ENCODE measurements at regions not wholly inside any gene's neighbourhood (a gene's known extent, or its start where the extent isn't known, plus 50 kb on each side); places are given as distances from the start of the nearest gene placed in this dataset.

GRCh38 chr2:144242311-144242710 lies 277.6 kb downstream of the ZEB2 start:
- no peak for DNase-seq (ENCODE audit: low read depth)

- DNase-seq (ENCODE audit: low read depth): no peak
Observed at GRCh38 chr2:144241801-144242200, 278.1 kb downstream of the ZEB2 start.

- DNase-seq (ENCODE audit: low read depth): no peak
Observed at GRCh38 chr2:144240656-144241339, 279.1 kb downstream of the ZEB2 start.

DNA sequence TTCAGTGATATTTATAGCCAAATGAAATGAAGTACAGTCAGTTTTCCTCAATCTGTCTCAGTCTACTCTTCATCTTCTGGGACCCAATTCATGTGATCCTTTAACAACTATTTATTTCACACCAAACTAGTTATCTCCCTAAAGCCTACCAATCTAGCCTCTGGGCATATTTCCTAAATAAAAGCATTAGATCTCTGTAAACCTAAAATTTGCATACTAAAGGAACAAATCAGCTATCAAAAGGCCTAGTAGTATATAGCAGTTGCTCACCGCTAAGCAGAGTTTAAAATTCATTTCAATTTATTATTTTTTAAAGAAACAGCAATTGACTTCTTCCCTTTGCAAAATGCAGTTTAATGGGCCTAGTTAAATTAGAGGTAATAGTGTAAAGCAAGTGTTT lies 280.2 kb downstream of the ZEB2 start:
- no peak for DNase-seq (ENCODE audit: low read depth)

DNA sequence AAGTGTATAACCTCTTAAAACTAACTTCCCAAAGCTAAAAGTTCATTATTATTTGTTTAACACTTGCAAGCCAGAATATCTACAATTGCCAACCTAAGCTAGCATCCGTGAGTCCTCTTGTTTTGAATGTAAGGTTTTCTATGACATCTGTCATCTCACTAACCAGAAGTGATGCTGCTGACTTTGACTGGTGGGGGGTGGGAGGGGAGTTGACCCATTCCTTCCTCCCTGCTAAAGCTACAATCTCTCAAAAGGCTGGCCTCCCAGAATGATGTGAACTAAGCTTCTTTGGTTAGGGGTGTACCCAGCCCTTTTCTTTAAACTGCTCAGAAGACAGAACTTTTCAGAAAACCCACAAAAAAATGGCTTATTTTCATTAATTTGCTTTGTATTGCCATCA lies 280.6 kb downstream of the ZEB2 start:
- DNase-seq (ENCODE audit: low read depth): no peak

- DNase-seq (ENCODE audit: low read depth): no peak
Observed at GRCh38 chr2:144237830-144238627, 281.9 kb downstream of the ZEB2 start.

- no peak for DNase-seq (ENCODE audit: low read depth)
Observed at GRCh38 chr2:144237108-144237507, 282.8 kb downstream of the ZEB2 start.

GRCh38 chr2:144235050-144235449 lies 284.9 kb downstream of the ZEB2 start:
- DNase-seq (ENCODE audit: low read depth): no peak

DNA sequence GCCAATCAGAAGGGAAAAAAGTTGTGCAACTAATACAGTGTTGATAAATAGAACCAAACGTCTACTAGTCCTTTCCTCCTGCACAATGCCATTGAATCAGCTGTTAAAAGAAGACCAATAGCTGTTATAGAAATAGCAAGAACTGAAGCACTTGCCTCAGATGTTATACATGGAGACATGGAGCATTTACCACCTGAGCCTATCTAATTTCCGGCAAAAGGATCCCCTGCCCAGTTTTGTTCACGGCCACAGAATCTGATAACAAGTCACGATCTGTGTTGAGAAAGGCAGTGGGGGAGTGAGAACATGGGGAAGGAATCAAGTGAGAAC lies 285.4 kb downstream of the ZEB2 start:
- no peak for DNase-seq (ENCODE audit: low read depth)

GRCh38 chr2:144233733-144234541 lies 286.0 kb downstream of the ZEB2 start:
- no peak for DNase-seq (ENCODE audit: low read depth)

DNA sequence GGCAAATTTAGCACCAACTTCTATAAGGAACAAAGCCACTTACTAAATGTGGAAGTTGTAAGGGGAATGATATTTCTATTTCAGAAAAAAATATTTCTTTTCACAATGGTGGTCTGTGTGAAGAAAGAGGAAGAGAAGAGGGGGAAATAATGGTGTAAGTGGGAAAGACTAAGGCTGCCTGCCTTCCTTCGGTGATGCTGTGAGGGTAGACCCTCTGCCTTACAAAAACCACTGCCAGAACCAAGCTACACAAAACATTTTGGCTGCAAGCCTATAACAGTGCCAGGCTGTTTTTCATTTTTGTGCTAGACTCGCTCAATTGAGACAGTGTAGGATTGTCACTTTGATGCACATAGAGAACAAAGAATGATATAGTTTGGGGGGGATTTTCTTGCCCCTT lies 286.6 kb downstream of the ZEB2 start:
- DNase-seq (ENCODE audit: low read depth): no peak

DNA sequence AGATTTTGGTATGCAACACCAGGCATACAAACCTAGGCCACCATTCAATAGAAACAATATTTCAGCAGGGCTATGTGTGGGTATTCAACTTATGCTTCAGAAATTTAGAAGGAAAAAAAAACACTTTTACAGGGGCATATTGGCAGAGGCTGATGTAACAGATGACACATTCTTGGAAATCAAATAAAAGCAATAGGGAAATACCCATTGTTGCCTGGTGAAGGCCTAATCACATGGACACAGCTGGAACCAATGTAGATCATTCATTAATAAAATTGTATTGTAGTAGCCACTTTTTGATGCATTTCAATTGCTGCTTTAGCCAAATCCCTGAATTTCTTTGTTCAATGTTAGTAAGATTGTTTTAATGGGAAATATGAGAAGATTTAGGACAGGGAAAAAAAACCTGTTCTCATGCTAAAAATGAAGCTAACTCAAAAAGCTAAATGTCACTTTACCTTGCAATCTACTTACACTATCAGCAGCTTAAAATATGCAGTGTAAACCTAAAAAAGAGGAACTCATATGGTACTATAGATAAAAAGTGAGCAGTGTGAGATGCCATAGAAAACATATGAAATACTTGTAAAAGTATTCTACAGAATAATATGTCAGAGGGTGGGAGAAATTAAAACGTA lies 289.4 kb downstream of the ZEB2 start:
- no peak for DNase-seq (ENCODE audit: low read depth)

DNA sequence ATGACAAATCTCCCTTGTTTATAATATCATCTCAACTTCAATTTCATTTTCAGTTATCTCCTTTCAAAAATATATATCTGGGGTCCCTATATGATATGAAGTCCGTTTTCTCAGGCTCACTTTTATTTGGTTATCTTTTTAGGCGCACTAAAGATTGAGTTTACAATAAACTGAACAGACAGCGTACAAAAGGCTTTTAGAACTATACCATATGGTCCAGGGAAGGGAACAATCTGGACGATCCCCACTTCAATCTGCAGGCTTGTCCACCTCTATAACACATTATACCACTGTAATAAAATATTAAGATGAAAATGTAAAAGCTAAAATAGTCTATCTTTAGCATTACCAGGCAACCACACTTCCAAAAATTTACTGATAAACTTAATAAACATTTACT lies 289.9 kb downstream of the ZEB2 start:
- no peak for DNase-seq (ENCODE audit: low read depth)

DNA sequence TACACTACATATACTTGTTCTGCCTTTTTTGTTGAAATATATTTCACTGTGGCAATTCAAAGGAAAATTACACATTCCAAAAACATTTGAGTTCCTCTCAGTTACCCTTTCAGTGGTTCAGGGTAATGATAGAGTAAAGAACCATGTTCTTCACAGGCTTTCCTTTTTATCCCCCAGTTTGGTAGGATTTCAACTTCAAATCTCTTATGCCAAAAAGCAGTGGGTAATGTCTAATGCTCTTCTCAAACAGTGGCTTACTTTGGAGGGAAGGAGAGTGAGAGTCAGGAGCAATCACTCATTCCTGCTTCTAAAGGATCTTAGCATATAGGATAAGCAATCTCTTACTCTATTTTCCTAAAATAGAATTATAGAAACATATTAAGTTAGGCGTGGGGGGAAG lies 290.6 kb downstream of the ZEB2 start:
- DNase-seq (ENCODE audit: low read depth): no peak

DNA sequence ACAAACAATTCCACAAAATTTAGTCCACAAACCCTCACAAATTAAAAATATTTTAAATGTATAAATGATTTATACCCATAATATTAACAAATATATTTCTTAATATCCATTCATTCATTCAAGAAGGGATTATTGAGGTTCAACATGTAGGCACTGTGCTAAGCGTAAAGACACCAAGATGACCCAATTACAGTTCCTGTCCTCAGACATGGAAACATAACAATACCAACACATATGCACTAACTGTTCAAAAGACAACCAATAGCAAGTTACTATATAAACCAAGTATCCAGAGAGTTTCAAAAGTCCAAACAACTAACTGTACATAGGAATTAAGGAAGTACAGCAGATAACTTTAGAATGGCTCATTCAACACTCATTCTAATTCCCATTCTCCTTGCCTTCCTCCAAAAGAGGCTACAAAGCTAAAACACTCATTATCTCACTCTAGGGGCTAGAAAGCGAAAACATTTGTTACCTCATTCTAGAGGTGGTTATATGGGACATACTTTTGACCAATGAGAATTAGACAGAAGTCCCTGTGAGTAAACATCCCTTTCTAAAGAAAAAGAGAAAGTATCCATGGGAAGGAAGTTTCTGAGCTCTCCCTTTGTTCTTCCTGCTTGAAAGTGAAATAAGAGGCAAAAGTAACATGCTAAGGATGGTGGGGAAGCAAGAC lies 292.4 kb downstream of the ZEB2 start:
- DNase-seq (ENCODE audit: low read depth): no peak

DNA sequence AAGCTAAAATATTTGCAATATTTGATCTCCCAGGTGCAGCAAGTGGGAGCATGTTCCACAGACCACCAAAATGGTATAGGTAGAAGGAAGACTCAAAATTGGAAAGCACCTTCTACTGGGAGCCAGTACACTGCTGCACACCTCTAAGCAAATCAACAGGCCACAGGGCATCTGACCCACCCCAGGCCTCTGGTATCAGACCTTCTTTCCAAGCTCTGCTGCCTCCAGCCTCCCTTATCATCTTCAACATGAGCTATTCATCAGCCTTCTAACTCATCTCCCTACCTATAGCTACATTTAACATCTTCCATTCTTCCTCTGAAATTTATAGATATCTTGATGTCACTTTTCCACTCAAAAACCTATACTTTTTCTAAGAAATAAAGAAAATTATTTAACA lies 294.8 kb downstream of the ZEB2 start:
- DNase-seq (ENCODE audit: low read depth): no peak

DNA sequence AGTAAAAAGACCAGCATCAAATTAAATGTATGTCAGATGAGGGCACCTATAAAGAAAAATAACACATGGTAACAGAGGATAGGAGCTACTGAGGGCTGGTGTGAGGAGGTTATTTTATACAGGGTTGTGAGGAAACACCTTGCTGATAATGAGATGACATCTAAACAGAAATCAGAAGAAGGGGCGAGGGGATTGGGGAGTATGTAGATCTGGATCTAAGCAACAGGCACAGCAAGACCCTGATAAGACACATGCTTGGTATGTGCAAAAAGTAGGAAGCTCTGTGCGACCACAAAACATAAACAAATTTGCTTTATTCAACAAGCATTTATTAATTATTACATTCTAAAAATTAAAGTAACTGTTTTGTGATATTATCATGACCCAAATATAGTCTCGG lies 295.4 kb downstream of the ZEB2 start:
- no peak for DNase-seq (ENCODE audit: low read depth)

DNA sequence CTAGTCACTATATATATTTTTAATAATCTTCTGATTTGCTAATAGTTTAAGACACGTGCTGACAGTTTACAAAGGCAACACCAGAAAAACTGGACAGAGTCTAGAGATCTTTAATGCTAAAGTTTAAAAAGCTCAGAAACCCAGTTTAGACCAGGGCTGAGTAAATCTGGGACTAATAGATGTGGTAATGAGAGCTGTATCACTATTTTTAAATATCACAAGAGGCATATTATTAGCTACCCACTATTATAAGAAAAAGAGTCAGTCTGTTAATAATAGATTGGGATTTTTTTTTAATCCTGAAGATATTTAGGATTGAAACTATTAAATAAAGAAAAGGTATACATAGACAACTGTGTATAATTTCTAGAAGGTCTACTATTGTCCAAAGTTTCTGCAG lies 299.9 kb downstream of the ZEB2 start:
- no peak for DNase-seq (ENCODE audit: low read depth)

DNA sequence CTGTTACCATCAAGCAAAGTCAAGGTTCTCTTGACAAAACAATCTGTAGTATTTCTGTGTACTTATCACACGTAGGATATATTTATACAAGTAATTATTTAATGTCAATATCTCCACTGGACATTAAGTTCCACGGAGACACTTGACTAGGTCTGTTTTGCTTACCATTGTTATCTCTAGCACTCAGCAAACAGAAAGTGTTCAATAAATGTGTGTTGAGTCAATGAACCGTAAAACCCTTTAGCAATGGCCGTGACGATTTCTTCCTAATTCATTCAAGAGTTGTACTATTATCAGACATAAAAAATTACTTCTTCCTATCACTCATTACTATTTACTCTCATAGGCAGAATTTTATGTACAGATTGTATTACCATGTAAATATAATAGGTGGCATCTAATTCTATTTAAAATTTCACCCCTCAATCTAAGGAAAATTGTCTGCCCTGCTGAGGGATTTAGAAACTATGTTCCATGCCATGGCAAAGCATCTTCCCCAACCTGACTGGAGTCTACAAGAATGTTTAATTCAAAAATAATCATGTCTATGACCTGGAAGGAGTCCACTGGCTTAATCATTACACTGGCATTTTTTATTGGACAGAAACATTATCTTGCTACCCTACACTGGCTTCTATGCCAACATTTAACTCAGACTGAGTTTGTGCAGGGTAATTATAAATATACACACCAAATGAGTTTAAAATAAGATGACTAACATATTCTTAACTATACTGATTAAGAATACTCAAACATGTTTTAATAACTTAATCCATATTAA lies 301.9 kb downstream of the ZEB2 start:
- DNase-seq (ENCODE audit: low read depth): no peak

DNA sequence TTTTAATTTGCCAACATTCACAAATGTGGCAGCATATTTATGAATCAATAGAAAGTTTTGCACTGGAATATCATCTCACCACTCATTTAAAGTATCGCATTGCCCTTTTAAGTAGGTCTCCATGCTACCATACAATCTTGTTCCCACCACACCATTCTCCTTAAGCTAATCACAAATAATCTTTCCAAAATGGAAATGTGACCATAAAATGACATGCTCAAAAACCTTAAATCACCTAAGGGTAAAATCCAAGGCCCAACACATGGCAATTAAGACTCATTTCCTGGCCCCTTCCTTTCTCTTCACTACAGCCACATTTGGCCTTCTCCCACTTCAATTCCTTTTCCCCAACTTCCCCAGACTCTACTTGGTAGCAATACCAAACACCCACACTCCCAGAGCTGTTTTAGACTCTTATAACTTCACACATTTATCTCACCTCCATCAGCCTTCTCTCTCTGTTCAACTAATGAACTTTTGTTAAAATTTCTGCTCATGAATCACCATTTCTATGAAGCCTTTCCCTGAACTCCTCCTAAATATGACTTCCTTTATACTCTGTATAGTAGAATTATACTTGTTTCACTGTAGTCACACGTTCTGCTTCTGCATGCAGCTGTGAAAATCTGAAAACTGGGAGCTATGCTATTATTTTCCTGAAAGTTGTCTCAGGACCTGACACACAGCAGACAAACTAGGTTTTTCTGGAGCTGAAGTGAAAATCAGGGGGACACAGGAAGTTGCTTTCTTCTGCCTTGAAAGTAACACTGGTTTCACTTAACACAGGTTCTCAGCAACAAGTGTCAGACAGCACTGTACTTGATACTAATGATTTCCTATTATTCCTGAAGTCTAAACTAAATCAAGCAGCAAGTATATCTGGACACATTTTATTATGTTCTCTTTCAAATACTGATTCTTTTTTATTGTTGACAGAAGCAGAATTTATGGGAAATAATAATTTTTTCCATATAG lies 303.9 kb downstream of the ZEB2 start:
- DNase-seq (ENCODE audit: low read depth): no peak

All from activated T-helper 9 cell treated with anti-CD3 and anti-CD28 coated beads, Interleukin-2, amount 50 U/mL, for 16 hours (primary cell).